Smooth muscle cell (in vitro differentiated cells): ENCODE measurements at regions not wholly inside any gene's neighbourhood (a gene's known extent, or its start where the extent isn't known, plus 50 kb on each side); places are given as distances from the start of the nearest gene placed in this dataset.
A peak's percentile ranks its signal among the peaks of the same experiment; 100 is the strongest.

ENCODE experiments used
- DNase-seq: peaks from one replicate; lab custom pipeline; 2025; ENCODE audit not compliant: unreplicated experiment; lab: John Stamatoyannopoulos, UW
- H2AFZ ChIP-seq: fragments of 200-600 bp; sonication (generic); 2 replicates; pipeline ENCODE4 v1.6.0; 2016; ENCODE audit warnings: antibody characterized with exemption, low read depth, mild to moderate bottlenecking
- H3F3A ChIP-seq: fragments of 200-600 bp; sonication (generic); 2 replicates; pipeline ENCODE4 v1.6.0; 2017; ENCODE audit warnings: antibody characterized with exemption, low read depth
- H3K27ac ChIP-seq: fragments of 200-600 bp; sonication (generic); 2 replicates; pipeline ENCODE4 v1.5.1; 2016; ENCODE audit warnings: low read depth, mild to moderate bottlenecking
- H3K27me3 ChIP-seq: fragments of 200-600 bp; sonication (generic); 2 replicates; pipeline ENCODE4 v1.6.1; 2016; ENCODE audit warnings: low read depth, mild to moderate bottlenecking
- H3K36me3 ChIP-seq: fragments of 200-600 bp; sonication (generic); 2 replicates; pipeline ENCODE4 v1.5.1; 2016; ENCODE audit warnings: low read depth
- H3K4me1 ChIP-seq: fragments of 200-600 bp; sonication (generic); 2 replicates; pipeline ENCODE4 v1.5.1; 2016; ENCODE audit warnings: low read depth
- H3K4me2 ChIP-seq: fragments of 200-600 bp; sonication (generic); 2 replicates; pipeline ENCODE4 v1.6.0; 2016; ENCODE audit warnings: mild to moderate bottlenecking
- H3K4me3 ChIP-seq: fragments of 200-600 bp; sonication (generic); 2 replicates; pipeline ENCODE4 v1.5.1; 2016; ENCODE audit warnings: mild to moderate bottlenecking
- H3K79me2 ChIP-seq: fragments of 200-600 bp; sonication (generic); 2 replicates; pipeline ENCODE4 v1.6.0; 2016; ENCODE audit warnings: low read depth, mild to moderate bottlenecking
- H3K9ac ChIP-seq: fragments of 200-600 bp; sonication (generic); 2 replicates; pipeline ENCODE4 v1.6.0; 2016; ENCODE audit warnings: low read depth
- H3K9me3 ChIP-seq: fragments of 200-600 bp; sonication (generic); replicated peaks from 2 replicates; pipeline ENCODE4 v1.5.1; 2016; ENCODE audit warnings: low read depth
- H4K20me1 ChIP-seq: fragments of 200-600 bp; sonication (generic); 2 replicates; pipeline ENCODE4 v1.6.0; 2016; ENCODE audit warnings: low read depth
- WGBS: methylation state at CpG from one replicate; pipeline ENCODE4 v1.1.7; 2016; ENCODE audit warnings: low lambda C conversion rate; 5-methylcytosine and 5-hydroxymethylcytosine counted together
- TF ChIP-seq, protein P1 (sequence below): fragments of 200-600 bp; sonication (generic); IDR thresholded peaks from 2 replicates; pipeline ENCODE4 v1.5.1; 2017; ENCODE audit warnings: borderline replicate concordance, mild to moderate bottlenecking, antibody characterized with exemption; ENCODE audit not compliant: insufficient read depth, poor library complexity, severe bottlenecking

DNA sequence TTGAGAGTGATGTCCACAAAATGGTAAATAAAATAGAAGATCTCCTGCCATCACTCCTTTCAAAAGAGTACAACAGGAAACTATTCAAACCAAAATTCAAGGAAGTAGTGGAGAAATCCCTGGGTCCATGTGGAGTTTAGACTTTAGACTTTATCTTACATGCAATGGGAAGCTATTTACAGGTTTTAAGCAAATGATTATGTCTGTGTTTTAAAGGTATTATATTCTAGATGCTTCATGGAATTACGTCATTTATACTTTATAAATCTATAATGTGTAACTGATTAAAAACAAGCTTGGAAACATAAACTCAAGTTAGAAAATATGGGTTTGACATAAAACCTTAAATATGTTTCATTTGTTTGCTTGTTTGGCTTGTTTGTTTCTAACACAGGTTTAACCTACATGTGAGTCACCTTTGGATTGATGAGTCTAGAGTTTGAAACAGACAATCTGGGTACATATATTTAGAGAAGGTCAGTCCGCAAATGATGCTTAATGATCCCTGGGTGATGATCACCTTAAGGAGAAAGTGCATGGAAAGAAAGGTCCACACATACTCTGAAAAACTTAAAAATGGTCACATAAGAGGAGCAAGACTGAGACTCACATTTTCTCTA is 519.6 kb upstream of the AGA start:
- WGBS: 93% methylated on average over 2 of the region's 2 CpGs
- no peak overlapping the region for H2AFZ ChIP-seq

DNA sequence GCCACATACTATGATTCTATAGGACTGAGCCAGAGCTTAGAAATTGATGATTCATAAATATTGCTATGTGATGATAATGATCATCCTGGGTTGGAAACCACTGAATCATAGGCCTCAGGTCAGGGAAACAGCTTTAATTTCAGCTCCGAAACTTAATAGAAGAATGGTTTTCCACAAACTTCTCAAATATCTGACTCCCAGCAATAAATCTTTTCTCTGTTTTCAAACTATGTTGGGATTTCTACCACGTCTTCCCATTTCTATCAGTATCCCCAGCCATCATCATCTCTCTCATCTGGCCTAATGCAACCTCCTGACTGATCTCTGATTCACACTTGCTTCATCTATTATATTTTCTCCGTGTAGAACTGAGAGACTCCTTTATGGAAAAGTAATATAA is 521.8 kb upstream of the AGA start:
- peak overlapping the region; percentile 27 for H3K4me2 ChIP-seq

More for the DNA sequence above, 519.6 kb upstream of the AGA start:
- no peak overlapping the region for H3K27ac ChIP-seq
- H3K36me3 ChIP-seq: no peaks in the 10 kb centered on the region
- H3K4me3 ChIP-seq: no peak overlapping the region
- TF ChIP-seq, protein P1, sequence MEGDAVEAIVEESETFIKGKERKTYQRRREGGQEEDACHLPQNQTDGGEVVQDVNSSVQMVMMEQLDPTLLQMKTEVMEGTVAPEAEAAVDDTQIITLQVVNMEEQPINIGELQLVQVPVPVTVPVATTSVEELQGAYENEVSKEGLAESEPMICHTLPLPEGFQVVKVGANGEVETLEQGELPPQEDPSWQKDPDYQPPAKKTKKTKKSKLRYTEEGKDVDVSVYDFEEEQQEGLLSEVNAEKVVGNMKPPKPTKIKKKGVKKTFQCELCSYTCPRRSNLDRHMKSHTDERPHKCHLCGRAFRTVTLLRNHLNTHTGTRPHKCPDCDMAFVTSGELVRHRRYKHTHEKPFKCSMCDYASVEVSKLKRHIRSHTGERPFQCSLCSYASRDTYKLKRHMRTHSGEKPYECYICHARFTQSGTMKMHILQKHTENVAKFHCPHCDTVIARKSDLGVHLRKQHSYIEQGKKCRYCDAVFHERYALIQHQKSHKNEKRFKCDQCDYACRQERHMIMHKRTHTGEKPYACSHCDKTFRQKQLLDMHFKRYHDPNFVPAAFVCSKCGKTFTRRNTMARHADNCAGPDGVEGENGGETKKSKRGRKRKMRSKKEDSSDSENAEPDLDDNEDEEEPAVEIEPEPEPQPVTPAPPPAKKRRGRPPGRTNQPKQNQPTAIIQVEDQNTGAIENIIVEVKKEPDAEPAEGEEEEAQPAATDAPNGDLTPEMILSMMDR: no peak
- no peak overlapping the region for H3K4me2 ChIP-seq
- no peaks in the 10 kb centered on the region for H4K20me1 ChIP-seq
- no peaks in the 10 kb centered on the region for H3K4me1 ChIP-seq
- H3K9ac ChIP-seq: no peak overlapping the region
- H3K9me3 ChIP-seq: no peaks in the 10 kb centered on the region
- no peaks in the 10 kb centered on the region for H3K79me2 ChIP-seq
- no peaks in the 10 kb centered on the region for H3F3A ChIP-seq
- H3K27me3 ChIP-seq: no peaks in the 10 kb centered on the region
- no peak for DNase-seq

DNA sequence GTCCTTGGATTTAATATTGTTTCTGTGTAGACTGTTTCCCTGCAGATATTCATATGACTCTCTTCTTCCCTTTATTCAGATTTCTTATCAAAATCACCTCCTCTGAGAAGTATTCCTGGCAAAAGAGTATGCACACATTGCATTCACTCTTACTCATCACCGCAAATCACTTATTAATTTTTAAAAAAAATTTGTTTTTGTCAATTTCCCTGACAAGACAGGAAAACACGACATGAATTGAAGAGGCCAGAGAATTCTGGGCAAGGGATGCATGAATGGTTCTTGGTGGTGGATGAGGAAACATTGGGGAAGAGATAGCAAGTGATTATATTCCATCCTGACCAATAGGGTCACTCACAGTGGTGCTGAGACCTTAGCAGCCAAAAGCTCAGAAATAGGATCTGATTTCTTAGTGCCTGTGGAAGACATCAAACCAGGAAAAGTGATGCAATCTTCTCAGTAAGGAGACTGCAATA is 522.5 kb upstream of the AGA start:
- H3K4me2 ChIP-seq: peak overlapping the region; percentile 27
- no peak overlapping the region for H3K27ac ChIP-seq
- TF ChIP-seq, protein P1: no peak
- no peaks in the 10 kb centered on the region for H3F3A ChIP-seq
- H2AFZ ChIP-seq: peak overlapping the region; percentile 21
- no peak overlapping the region for H3K4me3 ChIP-seq
- no peaks in the 10 kb centered on the region for H4K20me1 ChIP-seq
- H3K9me3 ChIP-seq: no peaks in the 10 kb centered on the region
- no peaks in the 10 kb centered on the region for H3K4me1 ChIP-seq
- H3K9ac ChIP-seq: no peak overlapping the region
- WGBS: 66% methylated on average over 2 of the region's 2 CpGs
- H3K79me2 ChIP-seq: no peaks in the 10 kb centered on the region
- no peaks in the 10 kb centered on the region for H3K36me3 ChIP-seq
- H3K27me3 ChIP-seq: no peaks in the 10 kb centered on the region
- DNase-seq: no peak

More for the DNA sequence above, 521.8 kb upstream of the AGA start:
- Histone ChIP-seq H3K27me3 (no peaks in the 10 kb centered on the region), H3K27ac (no peak overlapping the region), H3K79me2 (no peaks in the 10 kb centered on the region), H3K36me3 (no peaks in the 10 kb centered on the region), H3K9me3 (no peaks in the 10 kb centered on the region), H4K20me1 (no peaks in the 10 kb centered on the region), H3F3A (no peaks in the 10 kb centered on the region), H2AFZ (peak overlapping the region; percentile 21), H3K4me3 (no peak overlapping the region), H3K4me1 (no peaks in the 10 kb centered on the region), H3K9ac (no peak overlapping the region)
- TF ChIP-seq, protein P1: no peak
- 63% methylated on average over 3 of the region's 3 CpGs for WGBS
- DNase-seq: no peak

DNA sequence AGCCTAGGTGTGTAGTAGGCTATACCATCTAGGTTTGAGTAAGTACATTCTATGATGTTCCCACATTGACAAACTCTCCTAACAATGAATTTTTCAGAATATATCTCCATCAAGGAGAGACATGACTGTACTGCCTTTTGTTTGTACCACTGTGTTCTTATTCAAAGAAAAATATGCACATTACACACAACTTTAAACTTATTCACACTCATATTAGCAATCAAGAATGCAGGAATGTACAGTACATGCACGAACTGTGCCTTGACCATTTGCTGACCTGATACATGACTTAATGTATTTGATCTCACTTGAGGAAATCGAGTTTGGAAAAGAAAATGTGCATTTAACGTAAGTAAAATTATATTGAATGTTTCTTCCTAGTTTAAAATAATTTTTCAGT is 525.1 kb upstream of the AGA start:
- Histone ChIP-seq H3F3A (no peaks in the 10 kb centered on the region), H3K4me1 (no peaks in the 10 kb centered on the region), H2AFZ (no peak overlapping the region), H3K79me2 (no peaks in the 10 kb centered on the region), H3K27ac (no peak overlapping the region), H3K36me3 (no peaks in the 10 kb centered on the region), H3K27me3 (no peaks in the 10 kb centered on the region), H3K4me2 (no peak overlapping the region), H3K9ac (no peak overlapping the region), H3K9me3 (no peaks in the 10 kb centered on the region), H3K4me3 (no peak overlapping the region), H4K20me1 (no peaks in the 10 kb centered on the region)
- no peak for DNase-seq
- TF ChIP-seq, protein P1: no peak
- 75% methylated on average over 3 of the region's 3 CpGs for WGBS
